Brain microvascular endothelial cell (primary cell): ENCODE measurements at regions not wholly inside any gene's neighbourhood (a gene's known extent, or its start where the extent isn't known, plus 50 kb on each side); places are given as distances from the start of the nearest gene placed in this dataset.
A peak's percentile ranks its signal among the peaks of the same experiment; 100 is the strongest.

Source experiments
- DNase-seq: peaks from one replicate; pipeline ENCODE4 v3.0.0-alpha.2; 2020
- H3K27ac ChIP-seq: fragments of 250-450 bp; sonication (Bioruptor Pico); 2 replicates; pipeline ENCODE4 v1.5.1; 2020; ENCODE audit warnings: mild to moderate bottlenecking, moderate library complexity
- H3K27me3 ChIP-seq: fragments of 250-450 bp; sonication (Bioruptor Pico); replicated peaks from 2 replicates; pipeline ENCODE4 v1.5.1; 2020; ENCODE audit warnings: mild to moderate bottlenecking
- H3K36me3 ChIP-seq: fragments of 250-450 bp; sonication (Bioruptor Pico); replicated peaks from 2 replicates; pipeline ENCODE4 v1.5.1; 2020; ENCODE audit warnings: mild to moderate bottlenecking
- H3K4me3 ChIP-seq: 2 replicates; pipeline ENCODE4 v1.5.1; 2011; ENCODE audit warnings: low read depth, mild to moderate bottlenecking, control low read depth, low read length, moderate library complexity
- CTCF ChIP-seq: IDR thresholded peaks from 2 replicates; pipeline ENCODE4 v1.5.1; 2011; ENCODE audit warnings: low read depth, mild to moderate bottlenecking, moderate library complexity, low read length, control low read depth, inconsistent platforms; ENCODE audit errors: missing control alignments
- in situ Hi-C: cut with HindIII; loops from 2 replicates; pipeline ENCODE4 v1.10.0; 2017; ENCODE audit warnings: low sequenced_read_pairs, low pct_ligation_motif_present

- Histone ChIP-seq H3K27ac (peak overlapping the region; percentile 86), H3K27me3 (no peaks in the 10 kb centered on the region), H3K36me3 (no peaks in the 10 kb centered on the region), H3K4me3 (no peak overlapping the region)
- TF ChIP-seq CTCF = no peak
- in situ Hi-C loops = no loop called here
- no peak for DNase-seq
Observed at GRCh38 chr2:215619989-215620388, 184.1 kb upstream of the FN1 start.

GRCh38 chr2:215619022-215619958, 183.4 kb upstream of the FN1 start:
- no peaks in the 10 kb centered on the region for H3K27me3 ChIP-seq
- H3K36me3 ChIP-seq = no peaks in the 10 kb centered on the region
- TF ChIP-seq CTCF = no peak
- no peak overlapping the region for H3K4me3 ChIP-seq
- in situ Hi-C loops = no loop called here
- H3K27ac ChIP-seq = peak overlapping the region; percentile 86
- DNase-seq = peak; percentile 95

- TF ChIP-seq CTCF = no peak
- no peak overlapping the region for H3K4me3 ChIP-seq
Observed at GRCh38 chr2:215618145-215618544, 182.3 kb upstream of the FN1 start.

GRCh38 chr2:215617060-215617824, 181.4 kb upstream of the FN1 start:
- DNase-seq = no peak
- Histone ChIP-seq H3K27me3 (no peaks in the 10 kb centered on the region), H3K27ac (no peak overlapping the region), H3K36me3 (no peaks in the 10 kb centered on the region), H3K4me3 (no peak overlapping the region)
- no peak for TF ChIP-seq CTCF
- in situ Hi-C loops = no loop called here

More at GRCh38 chr2:215618145-215618544, 182.3 kb upstream of the FN1 start:
- no peak for DNase-seq
- Histone ChIP-seq H3K27ac (peak overlapping the region; percentile 86), H3K27me3 (no peaks in the 10 kb centered on the region), H3K36me3 (no peaks in the 10 kb centered on the region)
- in situ Hi-C loops = no loop called here

GRCh38 chr2:215615803-215616174, 179.9 kb upstream of the FN1 start:
- Histone ChIP-seq H3K36me3 (no peaks in the 10 kb centered on the region), H3K27me3 (no peaks in the 10 kb centered on the region), H3K27ac (no peak overlapping the region), H3K4me3 (no peak overlapping the region)
- in situ Hi-C loops = no loop called here
- TF ChIP-seq CTCF = no peak
- no peak for DNase-seq
